ENCODE measurements at regions not wholly inside any gene's neighbourhood (a gene's known extent, or its start where the extent isn't known, plus 50 kb on each side); places are given as distances from the start of the nearest gene placed in this dataset.

DNA sequence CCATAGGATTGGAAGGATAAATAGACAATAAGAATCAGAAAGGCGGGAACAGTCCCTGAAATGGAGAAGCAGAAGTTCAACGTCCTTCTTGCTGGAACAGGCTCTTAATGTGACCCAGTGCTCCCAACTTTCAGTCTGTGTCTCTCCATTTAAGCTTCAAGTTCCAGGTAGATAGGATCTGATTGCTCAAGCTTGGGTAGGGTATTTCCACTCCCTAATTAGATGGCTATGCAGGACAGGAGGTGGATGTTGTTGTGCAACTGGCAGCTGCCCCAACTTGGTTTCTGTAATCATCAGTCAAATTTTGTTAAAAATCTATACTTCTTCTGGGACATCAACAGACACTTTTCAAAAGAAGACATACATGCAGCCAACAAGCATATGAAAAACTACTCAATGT lies 266.2 kb downstream of the C12orf75 start:
- no peak for TF ChIP-seq POLR2A (IDR thresholded peaks at IDR 0.05; ENCODE audit: low read length)
- no peak for TF ChIP-seq GATA1 (IDR thresholded peaks at IDR 0.05; ENCODE audit: low read depth, low read length)

All from erythroblast (primary cell).